ENCODE measurements at regions not wholly inside any gene's neighbourhood (a gene's known extent, or its start where the extent isn't known, plus 50 kb on each side); places are given as distances from the start of the nearest gene placed in this dataset.

DNA sequence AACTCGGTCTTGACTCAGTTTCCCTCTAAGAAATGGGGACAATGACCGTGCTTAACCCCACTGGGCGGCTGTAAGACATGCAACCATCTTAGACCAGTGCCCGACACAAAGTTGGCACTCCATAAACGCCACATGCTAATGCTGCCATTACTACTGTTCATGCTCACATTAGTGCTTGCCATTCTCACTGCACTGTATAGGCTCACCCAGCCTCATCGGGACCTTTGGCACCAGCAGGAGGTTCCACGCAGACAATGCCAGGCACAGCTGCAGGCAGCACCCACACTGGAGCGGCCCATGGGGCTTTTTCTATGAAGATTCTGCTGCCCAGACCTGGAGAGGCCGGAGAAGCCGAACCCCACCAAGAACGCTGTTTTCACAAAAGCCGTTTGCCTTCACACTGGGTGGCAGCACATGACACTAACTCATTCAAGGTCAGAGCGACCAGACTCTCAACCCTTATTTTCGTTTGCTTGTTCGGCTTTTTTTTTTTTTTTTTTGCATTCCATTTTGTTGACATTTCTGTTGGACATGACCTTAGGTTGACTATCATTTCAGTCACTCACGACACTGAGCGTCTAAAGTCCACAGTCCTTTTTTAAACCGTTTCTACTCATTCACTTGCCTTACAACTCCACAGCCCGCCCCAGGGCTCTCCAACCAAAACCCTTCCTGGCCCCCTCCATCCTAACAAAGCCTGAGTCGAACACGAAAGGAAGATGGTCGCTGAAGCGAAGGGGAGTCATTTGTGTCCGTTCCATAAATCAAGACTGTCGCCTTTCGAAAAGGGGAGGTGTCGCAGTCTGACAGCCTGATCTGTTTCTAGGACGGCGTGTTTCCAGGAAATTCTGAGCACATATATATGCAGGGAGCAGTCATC, 124.4 kb upstream of the RNF32 start (continued):
- TF ChIP-seq RAD51 (IDR thresholded peaks at IDR 0.05; ENCODE audit: borderline replicate concordance) (no peak), MED1 (CRISPR knock-in tag; IDR thresholded peaks at IDR 0.05) (peak; percentile 80), TEAD3 (CRISPR knock-in tag; optimal IDR thresholded peaks at IDR 0.05; ENCODE audit: borderline replicate concordance) (peak; percentile 77), FOXP4 (CRISPR knock-in tag; IDR thresholded peaks at IDR 0.05) (no peak; the same call in none of the 2 replicates), HIVEP1 (CRISPR knock-in tag; IDR thresholded peaks at IDR 0.05) (no peak), ZNF549 (CRISPR knock-in tag; IDR thresholded peaks at IDR 0.05) (no peak), ZNF589 (CRISPR knock-in tag; conservative IDR thresholded peaks at IDR 0.05) (no peak), ZNF234 (CRISPR knock-in tag; conservative IDR thresholded peaks at IDR 0.05) (no peak), ZNF7 (CRISPR knock-in tag; IDR thresholded peaks at IDR 0.05) (no peak), SNAPC4 (CRISPR knock-in tag; IDR thresholded peaks at IDR 0.05) (no peak), SMYD3 (CRISPR knock-in tag; IDR thresholded peaks at IDR 0.05) (no peak), ZBTB7A (CRISPR knock-in tag; IDR thresholded peaks at IDR 0.05) (peak; percentile 28; the same call in 1 of the 2 replicates), ZBTB42 (CRISPR knock-in tag; IDR thresholded peaks at IDR 0.05) (no peak), SSRP1 (CRISPR knock-in tag; IDR thresholded peaks at IDR 0.05) (no peak; the same call in 1 of the 2 replicates), TBX3 (IDR thresholded peaks at IDR 0.05; ENCODE audit: borderline replicate concordance) (peak; percentile 31; the same call in 1 of the 2 replicates), ZNF513 (CRISPR knock-in tag; conservative IDR thresholded peaks at IDR 0.05) (no peak), ZNF792 (CRISPR knock-in tag; IDR thresholded peaks at IDR 0.05) (no peak), TAF15 (IDR thresholded peaks at IDR 0.05; ENCODE audit: low read depth, low read length, poor library complexity, severe bottlenecking) (no peak)
- TF ChIP-seq, protein P1, sequence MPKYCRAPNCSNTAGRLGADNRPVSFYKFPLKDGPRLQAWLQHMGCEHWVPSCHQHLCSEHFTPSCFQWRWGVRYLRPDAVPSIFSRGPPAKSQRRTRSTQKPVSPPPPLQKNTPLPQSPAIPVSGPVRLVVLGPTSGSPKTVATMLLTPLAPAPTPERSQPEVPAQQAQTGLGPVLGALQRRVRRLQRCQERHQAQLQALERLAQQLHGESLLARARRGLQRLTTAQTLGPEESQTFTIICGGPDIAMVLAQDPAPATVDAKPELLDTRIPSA (CRISPR knock-in tag; IDR thresholded peaks at IDR 0.05; ENCODE audit: borderline replicate concordance), result no peak
- TF ChIP-seq, protein P2, sequence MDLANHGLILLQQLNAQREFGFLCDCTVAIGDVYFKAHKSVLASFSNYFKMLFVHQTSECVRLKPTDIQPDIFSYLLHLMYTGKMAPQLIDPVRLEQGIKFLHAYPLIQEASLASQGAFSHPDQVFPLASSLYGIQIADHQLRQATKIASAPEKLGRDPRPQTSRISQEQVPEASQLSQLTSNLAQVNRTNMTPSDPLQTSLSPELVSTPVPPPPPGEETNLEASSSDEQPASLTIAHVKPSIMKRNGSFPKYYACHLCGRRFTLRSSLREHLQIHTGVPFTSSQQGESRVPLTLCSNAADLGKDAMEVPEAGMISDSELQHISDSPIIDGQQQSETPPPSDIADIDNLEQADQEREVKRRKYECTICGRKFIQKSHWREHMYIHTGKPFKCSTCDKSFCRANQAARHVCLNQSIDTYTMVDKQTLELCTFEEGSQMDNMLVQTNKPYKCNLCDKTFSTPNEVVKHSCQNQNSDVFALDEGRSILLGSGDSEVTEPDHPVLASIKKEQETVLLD (CRISPR knock-in tag; IDR thresholded peaks at IDR 0.05; ENCODE audit: low read depth), result no peak

Measured in HepG2 (cell line).